Activated naive CD8-positive, alpha-beta T cell treated with anti-CD3 and anti-CD28 coated beads, Interleukin-2, amount 10 ng/mL, durations not matched to agents 7 days and 5 days (primary cell): ENCODE measurements at regions not wholly inside any gene's neighbourhood (a gene's known extent, or its start where the extent isn't known, plus 50 kb on each side); places are given as distances from the start of the nearest gene placed in this dataset.

ENCODE experiments used
- ATAC-seq: fragments of 150-1000 bp; cut with Tn5 transposase; one replicate; pipeline ENCODE4 v1.10.0; 2021; ENCODE audit warnings: low read depth, moderate library complexity
- POLR2A ChIA-PET: fragments of 350-600 bp; sonication (Branson Sonifier 250); formaldehyde crosslinking; loops from one replicate; lab custom pipeline; 2021; ENCODE audit warnings: antibody characterized with exemption; lab: Charles Lee
- DNase-seq: peaks from one replicate; pipeline ENCODE4 v3.0.0; 2021
- H3K27ac Mint-ChIP-seq: one replicate; pipeline ENCODE4 v1.8.0; 2022; ENCODE audit warnings: mild to moderate bottlenecking, mixed read lengths
- H3K27me3 Mint-ChIP-seq: one replicate; pipeline ENCODE4 v1.8.0; 2022; ENCODE audit warnings: mild to moderate bottlenecking, moderate library complexity, mixed read lengths
- H3K36me3 Mint-ChIP-seq: one replicate; pipeline ENCODE4 v1.8.0; 2021; ENCODE audit warnings: mild to moderate bottlenecking, mixed read lengths
- H3K4me1 Mint-ChIP-seq: one replicate; pipeline ENCODE4 v1.8.0; 2021; ENCODE audit warnings: mixed read lengths
- H3K4me3 Mint-ChIP-seq: one replicate; pipeline ENCODE4 v1.8.0; 2022; ENCODE audit warnings: mild to moderate bottlenecking, moderate library complexity, mixed read lengths
- H3K9me3 Mint-ChIP-seq: one replicate; pipeline ENCODE4 v1.8.0; 2021; ENCODE audit warnings: mixed read lengths

GRCh38 chr13:58025821-58026220, 394.3 kb downstream of the PCDH17 start:
- no peaks in the 10 kb centered on the region for H3K4me1 Mint-ChIP-seq
- DNase-seq (no peak), ATAC-seq (no peak)
- H3K9me3 Mint-ChIP-seq, result no peaks in the 10 kb centered on the region
- POLR2A ChIA-PET, result no interaction called here
- H3K4me3 Mint-ChIP-seq, result no peak overlapping the region
- H3K36me3 Mint-ChIP-seq, result no peaks in the 10 kb centered on the region
- no peak overlapping the region for H3K27ac Mint-ChIP-seq
- no peaks in the 10 kb centered on the region for H3K27me3 Mint-ChIP-seq

GRCh38 chr13:58032676-58033460, 401.3 kb downstream of the PCDH17 start:
- no peak for ATAC-seq
- H3K4me3 Mint-ChIP-seq, result no peak overlapping the region
- H3K4me1 Mint-ChIP-seq, result no peaks in the 10 kb centered on the region
- no peaks in the 10 kb centered on the region for H3K36me3 Mint-ChIP-seq
- no peak for DNase-seq
- H3K27ac Mint-ChIP-seq, result no peak overlapping the region
- POLR2A ChIA-PET, result no interaction called here
- H3K27me3 Mint-ChIP-seq, result no peaks in the 10 kb centered on the region
- H3K9me3 Mint-ChIP-seq, result no peaks in the 10 kb centered on the region

DNA sequence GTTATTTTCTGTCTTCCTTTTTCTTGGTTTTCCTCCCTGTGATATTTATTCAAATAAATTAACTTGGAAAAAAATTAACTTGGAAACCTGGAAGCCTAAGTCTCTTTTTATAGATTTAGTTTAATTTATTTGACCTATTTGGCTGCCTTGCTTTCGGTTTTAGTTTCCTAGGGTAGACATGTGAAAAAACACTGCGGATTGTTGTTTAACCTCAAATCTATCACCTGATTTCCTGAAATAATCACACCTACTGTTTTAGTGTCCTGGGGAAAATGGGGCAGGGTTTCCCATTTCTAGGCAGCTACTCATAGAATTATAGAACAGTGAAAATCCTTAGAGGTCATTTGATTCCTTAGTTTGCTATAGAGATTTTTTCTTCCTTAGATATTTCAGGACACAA, 412.4 kb downstream of the PCDH17 start:
- H3K27ac Mint-ChIP-seq, result no peak overlapping the region
- no peaks in the 10 kb centered on the region for H3K27me3 Mint-ChIP-seq
- ATAC-seq (no peak), DNase-seq (no peak)
- no peak overlapping the region for H3K4me3 Mint-ChIP-seq
- no peaks in the 10 kb centered on the region for H3K36me3 Mint-ChIP-seq
- H3K9me3 Mint-ChIP-seq, result no peaks in the 10 kb centered on the region
- POLR2A ChIA-PET, result no interaction called here
- no peaks in the 10 kb centered on the region for H3K4me1 Mint-ChIP-seq

- no peak overlapping the region for H3K4me3 Mint-ChIP-seq
- POLR2A ChIA-PET, result no interaction called here
- no peak overlapping the region for H3K27ac Mint-ChIP-seq
- ATAC-seq, result no peak
- no peaks in the 10 kb centered on the region for H3K4me1 Mint-ChIP-seq
- H3K9me3 Mint-ChIP-seq, result peaks cover 4% of the 10 kb centered on the region
- no peaks in the 10 kb centered on the region for H3K36me3 Mint-ChIP-seq
- H3K27me3 Mint-ChIP-seq, result no peaks in the 10 kb centered on the region
- DNase-seq, result no peak
Measured at GRCh38 chr13:58048670-58049069, 417.1 kb downstream of the PCDH17 start.

GRCh38 chr13:58051396-58051795, 419.9 kb downstream of the PCDH17 start:
- Mint-ChIP-seq H3K9me3 (peaks cover 4% of the 10 kb centered on the region), H3K36me3 (no peaks in the 10 kb centered on the region), H3K27ac (no peak overlapping the region), H3K4me3 (no peak overlapping the region), H3K27me3 (no peaks in the 10 kb centered on the region), H3K4me1 (no peaks in the 10 kb centered on the region)
- POLR2A ChIA-PET, result no interaction called here
- ATAC-seq (no peak), DNase-seq (no peak)

DNA sequence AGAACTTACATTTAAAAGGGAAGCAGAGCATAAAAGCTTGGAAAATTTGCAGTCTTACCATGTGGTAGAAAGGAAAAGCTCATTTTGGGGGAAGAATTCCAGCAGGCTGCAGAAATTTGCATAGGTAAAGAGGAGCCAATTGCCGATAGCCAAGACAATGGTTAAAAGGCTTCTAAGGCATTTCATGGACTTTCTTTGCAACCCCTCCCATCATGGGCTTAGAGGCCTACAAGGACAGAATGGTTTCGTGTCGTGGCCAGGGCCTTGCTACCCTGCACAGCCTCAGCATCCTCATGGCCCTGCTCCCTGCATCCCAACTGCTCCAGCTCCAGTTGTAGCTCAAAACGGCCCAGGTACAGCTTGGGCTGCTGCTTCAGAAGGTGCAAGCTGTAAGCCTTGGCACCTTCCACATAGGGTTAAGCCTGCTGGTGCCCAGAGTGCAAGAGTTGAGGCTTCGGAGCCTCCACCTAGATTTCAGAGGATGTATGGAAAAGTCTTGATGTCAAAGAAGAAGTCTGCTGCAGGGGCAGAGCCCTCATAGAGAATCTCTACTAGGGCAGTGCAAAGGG, 420.3 kb downstream of the PCDH17 start:
- H3K9me3 Mint-ChIP-seq, result peaks cover 4% of the 10 kb centered on the region
- DNase-seq (no peak), ATAC-seq (no peak)
- H3K4me1 Mint-ChIP-seq, result no peaks in the 10 kb centered on the region
- no peaks in the 10 kb centered on the region for H3K27me3 Mint-ChIP-seq
- POLR2A ChIA-PET, result no interaction called here
- H3K4me3 Mint-ChIP-seq, result no peak overlapping the region
- H3K27ac Mint-ChIP-seq, result no peak overlapping the region
- no peaks in the 10 kb centered on the region for H3K36me3 Mint-ChIP-seq

- ATAC-seq, result no peak
- H3K27ac Mint-ChIP-seq, result no peak overlapping the region
- no peaks in the 10 kb centered on the region for H3K27me3 Mint-ChIP-seq
- H3K4me3 Mint-ChIP-seq, result no peak overlapping the region
- H3K36me3 Mint-ChIP-seq, result no peaks in the 10 kb centered on the region
- no peaks in the 10 kb centered on the region for H3K4me1 Mint-ChIP-seq
- DNase-seq, result no peak
- peaks cover 4% of the 10 kb centered on the region for H3K9me3 Mint-ChIP-seq
- POLR2A ChIA-PET, result no interaction called here
Measured at GRCh38 chr13:58056426-58056825, 424.9 kb downstream of the PCDH17 start.

DNA sequence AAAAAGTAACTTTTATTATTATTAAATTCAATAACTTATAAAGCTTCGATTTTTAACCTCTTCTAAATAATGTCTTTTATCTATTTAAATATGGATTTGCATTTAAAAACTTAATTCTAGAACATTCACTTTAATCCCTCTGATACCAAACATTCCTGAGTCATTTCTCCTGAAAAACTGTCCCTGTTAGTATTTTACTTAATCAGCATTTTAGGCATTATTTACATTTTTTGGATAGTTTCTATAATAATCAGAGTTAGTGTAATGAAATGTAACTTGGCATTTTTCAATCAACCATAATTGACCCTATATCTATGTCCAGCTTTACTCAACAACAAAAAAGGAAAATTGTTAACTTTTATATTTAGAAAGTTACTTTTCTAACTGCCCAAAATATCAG, 428.1 kb downstream of the PCDH17 start:
- DNase-seq (no peak), ATAC-seq (no peak)
- Mint-ChIP-seq H3K4me3 (no peak overlapping the region), H3K36me3 (no peaks in the 10 kb centered on the region), H3K27ac (no peak overlapping the region), H3K4me1 (no peaks in the 10 kb centered on the region), H3K27me3 (no peaks in the 10 kb centered on the region), H3K9me3 (no peaks in the 10 kb centered on the region)
- POLR2A ChIA-PET, result no interaction called here

GRCh38 chr13:58080806-58081205, 449.3 kb downstream of the PCDH17 start:
- Mint-ChIP-seq H3K27me3 (no peaks in the 10 kb centered on the region), H3K4me1 (peaks cover 1% of the 10 kb centered on the region), H3K4me3 (no peak overlapping the region), H3K9me3 (peaks cover 2% of the 10 kb centered on the region), H3K36me3 (no peaks in the 10 kb centered on the region), H3K27ac (no peak overlapping the region)
- POLR2A ChIA-PET, result no interaction called here
- DNase-seq, result no peak
- ATAC-seq, result no peak

- no peak overlapping the region for H3K4me3 Mint-ChIP-seq
- H3K27ac Mint-ChIP-seq, result no peak overlapping the region
- H3K4me1 Mint-ChIP-seq, result peaks cover 3% of the 10 kb centered on the region
- ATAC-seq (no peak), DNase-seq (no peak)
- H3K36me3 Mint-ChIP-seq, result no peaks in the 10 kb centered on the region
- peaks cover 2% of the 10 kb centered on the region for H3K27me3 Mint-ChIP-seq
- peaks cover 2% of the 10 kb centered on the region for H3K9me3 Mint-ChIP-seq
- POLR2A ChIA-PET, result no interaction called here
Measured at GRCh38 chr13:58081301-58081820, 449.8 kb downstream of the PCDH17 start.

GRCh38 chr13:58083064-58083463, 451.5 kb downstream of the PCDH17 start:
- Mint-ChIP-seq H3K4me3 (no peak overlapping the region), H3K36me3 (no peaks in the 10 kb centered on the region), H3K4me1 (peaks cover 3% of the 10 kb centered on the region), H3K27ac (no peak overlapping the region), H3K27me3 (peaks cover 2% of the 10 kb centered on the region), H3K9me3 (peaks cover 2% of the 10 kb centered on the region)
- ATAC-seq (no peak), DNase-seq (no peak)
- POLR2A ChIA-PET, result no interaction called here

DNA sequence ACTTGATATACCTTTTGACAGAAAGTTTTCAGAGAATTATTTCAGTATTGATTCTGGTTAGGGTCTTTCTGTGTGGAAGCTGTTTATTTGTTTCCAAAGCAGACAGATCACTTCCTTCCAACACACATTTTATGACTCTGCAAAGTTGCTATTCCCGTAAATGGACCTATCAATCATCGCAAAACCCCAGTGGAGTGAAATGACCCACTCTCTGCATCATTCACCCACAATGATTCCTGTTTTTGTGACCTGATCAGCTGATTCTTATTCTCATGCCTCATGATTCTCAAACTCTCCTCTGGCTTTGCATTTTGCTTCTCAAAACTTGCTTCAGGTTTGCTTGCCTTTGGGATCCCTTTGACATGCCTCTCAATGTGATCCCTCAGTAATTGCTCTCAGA, 453.7 kb downstream of the PCDH17 start:
- ATAC-seq, result no peak
- H3K36me3 Mint-ChIP-seq, result no peaks in the 10 kb centered on the region
- POLR2A ChIA-PET, result no interaction called here
- H3K4me3 Mint-ChIP-seq, result no peak overlapping the region
- DNase-seq, result no peak
- H3K9me3 Mint-ChIP-seq, result no peaks in the 10 kb centered on the region
- no peak overlapping the region for H3K27ac Mint-ChIP-seq
- H3K4me1 Mint-ChIP-seq, result peaks cover 3% of the 10 kb centered on the region
- peaks cover 2% of the 10 kb centered on the region for H3K27me3 Mint-ChIP-seq

DNA sequence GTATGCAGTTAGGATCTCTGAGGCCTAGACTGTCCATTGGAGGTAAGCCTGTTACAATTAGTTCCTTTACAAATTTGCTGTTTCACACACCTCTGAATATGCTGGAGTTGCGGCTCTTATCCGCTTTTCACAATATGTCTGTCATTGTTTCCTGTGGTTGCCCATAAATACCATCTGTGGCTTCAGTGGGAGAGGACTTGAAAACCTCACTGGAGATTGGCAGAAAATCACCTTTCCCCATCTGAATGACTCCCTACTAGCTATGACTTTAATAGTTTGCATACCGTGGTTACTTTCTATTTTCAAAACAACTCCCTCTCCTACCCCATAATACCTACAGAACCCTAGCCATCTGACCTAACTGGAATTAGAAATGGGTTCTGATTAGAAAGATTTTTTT, 454.3 kb downstream of the PCDH17 start:
- POLR2A ChIA-PET, result no interaction called here
- H3K27me3 Mint-ChIP-seq, result peaks cover 2% of the 10 kb centered on the region
- no peaks in the 10 kb centered on the region for H3K9me3 Mint-ChIP-seq
- H3K4me3 Mint-ChIP-seq, result no peak overlapping the region
- no peak for DNase-seq
- no peak for ATAC-seq
- no peaks in the 10 kb centered on the region for H3K36me3 Mint-ChIP-seq
- no peak overlapping the region for H3K27ac Mint-ChIP-seq
- peaks cover 3% of the 10 kb centered on the region for H3K4me1 Mint-ChIP-seq

- Mint-ChIP-seq H3K9me3 (no peaks in the 10 kb centered on the region), H3K36me3 (no peaks in the 10 kb centered on the region), H3K4me3 (no peak overlapping the region), H3K4me1 (peaks cover 3% of the 10 kb centered on the region), H3K27me3 (peaks cover 2% of the 10 kb centered on the region), H3K27ac (no peak overlapping the region)
- POLR2A ChIA-PET, result no interaction called here
- DNase-seq (no peak), ATAC-seq (no peak)
Measured at GRCh38 chr13:58087566-58087965, 456.0 kb downstream of the PCDH17 start.
